Osteocyte (in vitro differentiated cells): ENCODE measurements at regions not wholly inside any gene's neighbourhood (a gene's known extent, or its start where the extent isn't known, plus 50 kb on each side); places are given as distances from the start of the nearest gene placed in this dataset.
A peak's percentile ranks its signal among the peaks of the same experiment; 100 is the strongest.

Experiments
- DNase-seq: peaks from one replicate; pipeline ENCODE4 v3.0.0; 2021; ENCODE audit warnings: mixed read lengths; ENCODE audit not compliant: unreplicated experiment; ENCODE audit errors: extremely low spot score
- H3K27ac Mint-ChIP-seq: one replicate; pipeline ENCODE4 v1.8.0; 2021; ENCODE audit warnings: mild to moderate bottlenecking, mixed read lengths; ENCODE audit not compliant: unreplicated experiment
- H3K27me3 Mint-ChIP-seq: one replicate; pipeline ENCODE4 v1.8.0; 2021; ENCODE audit warnings: mixed read lengths; ENCODE audit not compliant: unreplicated experiment
- H3K36me3 Mint-ChIP-seq: one replicate; pipeline ENCODE4 v1.8.0; 2021; ENCODE audit warnings: mixed read lengths; ENCODE audit not compliant: unreplicated experiment
- H3K4me1 Mint-ChIP-seq: one replicate; pipeline ENCODE4 v1.8.0; 2021; ENCODE audit warnings: mixed read lengths; ENCODE audit not compliant: unreplicated experiment
- H3K4me3 Mint-ChIP-seq: one replicate; pipeline ENCODE4 v1.8.0; 2021; ENCODE audit warnings: mild to moderate bottlenecking, moderate library complexity, mixed read lengths; ENCODE audit not compliant: unreplicated experiment
- H3K9me3 Mint-ChIP-seq: one replicate; pipeline ENCODE4 v1.8.0; 2021; ENCODE audit warnings: mixed read lengths; ENCODE audit not compliant: unreplicated experiment
- TF ChIP-seq, protein P1 (sequence below): fragments of 200-600 bp; sonication (generic); IDR thresholded peaks from 2 replicates; pipeline ENCODE4 v1.5.0; 2021; ENCODE audit warnings: antibody characterized with exemption, mild to moderate bottlenecking, moderate library complexity

DNA sequence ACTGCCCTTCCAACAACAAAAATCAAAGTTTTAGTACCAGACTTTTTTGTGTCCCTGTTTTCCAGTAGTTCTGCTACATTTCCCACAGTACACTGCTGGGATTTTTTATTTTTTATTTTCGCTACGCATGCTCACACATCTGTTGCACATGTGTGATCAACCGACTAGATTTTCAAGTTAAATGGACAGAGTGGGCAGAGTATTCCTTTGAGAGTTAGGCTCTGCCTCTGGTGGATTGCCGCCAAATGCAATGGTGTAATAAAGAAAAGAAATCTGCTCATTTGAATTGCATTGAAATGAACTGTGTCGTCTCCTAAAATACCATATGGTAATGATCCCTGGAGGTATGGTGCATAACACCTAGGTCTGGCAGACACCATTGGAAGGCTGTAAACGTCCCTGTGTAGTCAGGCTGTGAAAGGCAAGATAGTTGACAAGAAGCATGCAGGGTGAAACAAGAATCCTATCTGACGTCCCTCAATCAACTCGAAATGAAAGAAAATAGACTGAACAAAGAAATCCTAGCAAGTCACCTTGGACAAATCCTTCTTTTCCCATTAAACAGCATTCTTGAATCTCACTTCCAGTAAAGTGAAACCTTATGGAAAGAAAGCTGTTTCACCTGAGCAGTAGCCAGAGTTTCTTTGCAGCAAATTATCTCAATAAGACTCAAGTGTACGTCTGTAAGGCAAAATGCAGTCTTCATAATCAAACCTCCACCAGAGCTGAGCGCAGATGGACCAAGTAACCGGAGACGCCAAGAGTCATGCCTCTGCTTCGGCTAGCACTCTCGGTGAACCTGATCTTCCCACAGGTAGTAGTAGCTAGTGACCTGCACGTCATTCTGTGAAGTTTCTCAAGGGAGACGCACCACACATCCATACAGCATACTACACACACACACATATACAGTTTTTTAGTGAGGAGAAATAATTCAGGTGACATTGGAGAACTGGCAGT, 357.3 kb downstream of the CRPPA start:
- DNase-seq = no peak
- TF ChIP-seq, protein P1, sequence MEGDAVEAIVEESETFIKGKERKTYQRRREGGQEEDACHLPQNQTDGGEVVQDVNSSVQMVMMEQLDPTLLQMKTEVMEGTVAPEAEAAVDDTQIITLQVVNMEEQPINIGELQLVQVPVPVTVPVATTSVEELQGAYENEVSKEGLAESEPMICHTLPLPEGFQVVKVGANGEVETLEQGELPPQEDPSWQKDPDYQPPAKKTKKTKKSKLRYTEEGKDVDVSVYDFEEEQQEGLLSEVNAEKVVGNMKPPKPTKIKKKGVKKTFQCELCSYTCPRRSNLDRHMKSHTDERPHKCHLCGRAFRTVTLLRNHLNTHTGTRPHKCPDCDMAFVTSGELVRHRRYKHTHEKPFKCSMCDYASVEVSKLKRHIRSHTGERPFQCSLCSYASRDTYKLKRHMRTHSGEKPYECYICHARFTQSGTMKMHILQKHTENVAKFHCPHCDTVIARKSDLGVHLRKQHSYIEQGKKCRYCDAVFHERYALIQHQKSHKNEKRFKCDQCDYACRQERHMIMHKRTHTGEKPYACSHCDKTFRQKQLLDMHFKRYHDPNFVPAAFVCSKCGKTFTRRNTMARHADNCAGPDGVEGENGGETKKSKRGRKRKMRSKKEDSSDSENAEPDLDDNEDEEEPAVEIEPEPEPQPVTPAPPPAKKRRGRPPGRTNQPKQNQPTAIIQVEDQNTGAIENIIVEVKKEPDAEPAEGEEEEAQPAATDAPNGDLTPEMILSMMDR = no peak
- no peaks in the 10 kb centered on the region for H3K36me3 Mint-ChIP-seq
- H3K27me3 Mint-ChIP-seq = no peaks in the 10 kb centered on the region
- peak overlapping the region; percentile 44 for H3K27ac Mint-ChIP-seq
- peaks cover 6% of the 10 kb centered on the region for H3K9me3 Mint-ChIP-seq
- no peak overlapping the region for H3K4me3 Mint-ChIP-seq
- H3K4me1 Mint-ChIP-seq = peaks cover 59% of the 10 kb centered on the region

GRCh38 chr7:16063221-16063620, 358.1 kb downstream of the CRPPA start:
- peaks cover 6% of the 10 kb centered on the region for H3K9me3 Mint-ChIP-seq
- H3K4me3 Mint-ChIP-seq = no peak overlapping the region
- H3K27ac Mint-ChIP-seq = peak overlapping the region; percentile 66
- no peak for DNase-seq
- peaks cover 59% of the 10 kb centered on the region for H3K4me1 Mint-ChIP-seq
- TF ChIP-seq, protein P1 = no peak
- H3K36me3 Mint-ChIP-seq = no peaks in the 10 kb centered on the region
- H3K27me3 Mint-ChIP-seq = no peaks in the 10 kb centered on the region

DNA sequence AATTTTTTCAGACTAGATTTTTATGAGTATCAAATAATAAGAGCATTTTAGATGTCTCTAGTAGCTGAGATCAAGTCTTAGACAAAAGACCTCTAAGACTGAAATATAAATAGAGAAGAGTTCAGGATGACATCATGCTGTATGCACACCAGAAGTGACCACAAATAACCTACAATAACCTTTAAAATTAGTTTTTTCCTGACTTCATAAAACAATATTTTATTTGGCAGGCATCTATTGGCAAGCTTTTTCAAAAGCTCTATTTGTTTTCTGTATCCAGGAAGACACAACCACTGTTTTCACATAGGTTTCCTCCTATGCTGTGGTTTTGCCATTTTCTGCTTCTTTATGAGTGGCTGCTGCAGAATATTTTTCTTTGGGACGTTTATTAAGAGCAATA, 359.1 kb downstream of the CRPPA start:
- DNase-seq = no peak
- no peaks in the 10 kb centered on the region for H3K27me3 Mint-ChIP-seq
- H3K27ac Mint-ChIP-seq = peak overlapping the region; percentile 85
- H3K4me1 Mint-ChIP-seq = peaks cover 52% of the 10 kb centered on the region
- TF ChIP-seq, protein P1 = no peak
- no peak overlapping the region for H3K4me3 Mint-ChIP-seq
- H3K36me3 Mint-ChIP-seq = no peaks in the 10 kb centered on the region
- peaks cover 6% of the 10 kb centered on the region for H3K9me3 Mint-ChIP-seq

DNA sequence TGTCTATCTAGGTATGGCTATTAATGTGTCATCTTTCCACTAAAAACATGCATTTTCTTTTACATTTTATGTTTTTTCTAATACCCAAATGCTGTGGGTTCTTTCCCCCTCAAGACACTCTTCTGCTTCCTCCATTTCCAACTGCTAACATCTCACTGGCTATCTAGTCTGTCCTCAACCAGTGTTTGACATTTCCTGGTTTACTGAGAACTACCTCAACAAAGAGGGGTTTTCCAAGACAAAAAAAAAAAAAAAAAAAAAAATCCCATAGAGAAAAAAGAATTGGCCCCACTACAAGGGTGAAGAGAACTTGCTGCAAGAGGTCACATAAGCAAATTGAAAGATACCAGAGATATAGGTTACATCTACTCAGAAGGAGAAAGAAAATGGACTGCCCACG, 359.7 kb downstream of the CRPPA start:
- TF ChIP-seq, protein P1 = no peak
- H3K4me3 Mint-ChIP-seq = no peak overlapping the region
- no peaks in the 10 kb centered on the region for H3K36me3 Mint-ChIP-seq
- H3K27ac Mint-ChIP-seq = peak overlapping the region; percentile 85
- peaks cover 6% of the 10 kb centered on the region for H3K9me3 Mint-ChIP-seq
- no peaks in the 10 kb centered on the region for H3K27me3 Mint-ChIP-seq
- peaks cover 46% of the 10 kb centered on the region for H3K4me1 Mint-ChIP-seq
- no peak for DNase-seq

- DNase-seq = no peak
- H3K27ac Mint-ChIP-seq = no peak overlapping the region
- no peaks in the 10 kb centered on the region for H3K27me3 Mint-ChIP-seq
- no peak overlapping the region for H3K4me3 Mint-ChIP-seq
- H3K4me1 Mint-ChIP-seq = peaks cover 40% of the 10 kb centered on the region
- peaks cover 6% of the 10 kb centered on the region for H3K9me3 Mint-ChIP-seq
- no peaks in the 10 kb centered on the region for H3K36me3 Mint-ChIP-seq
- TF ChIP-seq, protein P1 = no peak
These were observed 360.3 kb downstream of the CRPPA start for GRCh38 chr7:16061011-16061410.
